H1 (cell line): ENCODE measurements at regions not wholly inside any gene's neighbourhood (a gene's known extent, or its start where the extent isn't known, plus 50 kb on each side); places are given as distances from the start of the nearest gene placed in this dataset.

ENCODE experiments used
- SUZ12 ChIP-seq: fragments of 200-600 bp; sonication (generic); IDR thresholded peaks from 2 replicates; pipeline ENCODE4 v1.6.1; 2012; ENCODE audit warnings: mild to moderate bottlenecking, inconsistent platforms, low read length, moderate library complexity, mixed read lengths

DNA sequence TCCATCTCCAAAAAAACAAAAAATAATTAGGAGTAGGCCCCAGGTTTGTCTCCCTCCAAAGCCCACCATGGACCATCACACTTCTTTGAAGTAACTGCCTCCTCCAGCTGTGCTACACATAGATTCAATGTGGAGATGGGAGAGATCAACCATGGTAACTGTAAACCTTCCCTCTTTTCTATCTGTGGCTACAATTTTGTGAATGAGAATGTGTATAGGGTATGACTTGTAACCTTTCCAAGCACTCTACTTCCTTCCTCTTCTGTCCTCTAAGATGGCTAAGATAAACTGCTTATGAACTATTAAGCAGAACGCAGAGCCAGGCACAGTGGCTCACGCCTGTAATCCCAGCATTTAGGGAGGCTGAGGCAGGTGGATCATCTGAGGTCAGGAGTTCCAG lies 55.5 kb upstream of the ATP11B start (continued):
- TF ChIP-seq SUZ12, result no peak
